ENCODE measurements at regions not wholly inside any gene's neighbourhood (a gene's known extent, or its start where the extent isn't known, plus 50 kb on each side); places are given as distances from the start of the nearest gene placed in this dataset.

- DNase-seq = no peak
These were observed 57.6 kb upstream of the MRPS22 start for GRCh38 chr3:139286241-139286640.

- DNase-seq = no peak
These were observed 57.0 kb upstream of the MRPS22 start for GRCh38 chr3:139286825-139287224.

GRCh38 chr3:139287557-139287956 lies 56.3 kb upstream of the MRPS22 start:
- DNase-seq = no peak

- no peak for DNase-seq
These were observed 55.5 kb upstream of the MRPS22 start for GRCh38 chr3:139288266-139288821.

GRCh38 chr3:139289860-139290524 lies 53.8 kb upstream of the MRPS22 start:
- DNase-seq = no peak

- DNase-seq = no peak
These were observed 52.4 kb upstream of the MRPS22 start for GRCh38 chr3:139291276-139292051.

- DNase-seq = no peak
These were observed 51.6 kb upstream of the MRPS22 start for GRCh38 chr3:139292192-139292591.

- DNase-seq = no peak
These were observed 50.8 kb upstream of the MRPS22 start for GRCh38 chr3:139292711-139293664.

- DNase-seq = no peak
These were observed 50.2 kb upstream of the MRPS22 start for GRCh38 chr3:139293665-139294023.

All from activated CD4-positive, CD25-positive, alpha-beta regulatory T cell treated with anti-CD3 and anti-CD28 coated beads, Interleukin-2, amount 50 U/mL, for 72 hours (primary cell).